HG03095 (cell line): ENCODE measurements at regions not wholly inside any gene's neighbourhood (a gene's known extent, or its start where the extent isn't known, plus 50 kb on each side); places are given as distances from the start of the nearest gene placed in this dataset.

Experiments used
- ATAC-seq: cut with Tn5 transposase; IDR thresholded peaks from one replicate; pipeline ENCODE4 v1.9.1; 2021; ENCODE audit warnings: moderate library complexity; ENCODE audit not compliant: unreplicated experiment

DNA sequence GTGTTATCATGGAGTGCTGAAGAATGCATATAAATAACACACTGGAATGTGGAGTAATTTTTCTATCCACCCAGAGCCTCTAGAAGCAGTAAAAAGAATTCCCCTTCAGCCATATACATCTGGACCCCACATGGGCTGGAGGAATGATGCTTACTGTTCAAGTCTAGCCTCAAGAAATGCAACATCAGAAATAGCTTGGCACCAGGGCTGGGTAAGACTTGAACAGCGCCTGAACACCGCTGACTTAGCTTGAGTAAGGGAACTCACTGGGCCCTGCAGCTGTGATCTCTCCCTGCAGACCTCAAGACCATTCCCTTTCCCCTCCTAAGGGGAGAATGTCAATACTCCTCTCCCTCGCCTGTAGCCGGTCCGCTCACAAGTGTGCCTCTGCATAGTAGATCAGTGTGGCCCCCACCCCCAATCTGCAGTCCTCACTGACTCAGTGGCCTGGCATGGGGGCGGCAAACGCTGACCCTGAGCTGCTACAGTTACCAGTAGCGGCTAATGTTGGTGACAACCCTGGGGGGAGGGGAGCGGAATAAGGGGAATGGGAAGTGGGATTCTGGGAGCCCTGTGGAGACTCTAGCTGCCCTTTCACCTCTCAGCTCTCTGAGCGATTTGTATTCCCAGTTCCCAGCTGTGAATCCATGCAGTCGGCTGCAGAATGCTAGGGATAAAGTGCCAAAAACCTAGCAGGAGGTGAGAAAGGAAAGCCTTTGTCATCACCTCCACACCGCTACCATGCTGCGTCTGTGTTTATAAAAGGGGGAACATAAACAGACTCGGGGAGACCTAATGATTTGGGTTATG, 483.9 kb downstream of the DISC1 start:
- no peak for ATAC-seq

DNA sequence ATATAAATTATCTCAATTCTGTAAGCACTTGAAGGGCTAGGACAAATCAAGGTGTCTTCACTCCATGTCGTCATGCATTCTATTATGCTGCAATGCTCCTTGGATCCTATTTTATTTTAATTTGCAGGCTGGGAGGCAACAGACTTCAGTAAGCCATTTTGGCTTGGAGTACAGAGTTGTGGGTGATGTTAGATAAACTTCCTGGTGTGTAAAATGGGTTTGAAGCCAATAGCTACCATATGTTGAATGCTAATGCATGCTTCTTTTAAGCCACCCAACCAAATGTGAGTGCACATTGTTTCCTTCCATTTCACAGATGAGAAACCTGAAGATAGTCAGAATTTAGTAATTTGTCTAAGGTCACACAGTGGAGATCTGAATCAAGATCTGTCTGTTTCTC, 482.8 kb downstream of the DISC1 start:
- no peak for ATAC-seq

DNA sequence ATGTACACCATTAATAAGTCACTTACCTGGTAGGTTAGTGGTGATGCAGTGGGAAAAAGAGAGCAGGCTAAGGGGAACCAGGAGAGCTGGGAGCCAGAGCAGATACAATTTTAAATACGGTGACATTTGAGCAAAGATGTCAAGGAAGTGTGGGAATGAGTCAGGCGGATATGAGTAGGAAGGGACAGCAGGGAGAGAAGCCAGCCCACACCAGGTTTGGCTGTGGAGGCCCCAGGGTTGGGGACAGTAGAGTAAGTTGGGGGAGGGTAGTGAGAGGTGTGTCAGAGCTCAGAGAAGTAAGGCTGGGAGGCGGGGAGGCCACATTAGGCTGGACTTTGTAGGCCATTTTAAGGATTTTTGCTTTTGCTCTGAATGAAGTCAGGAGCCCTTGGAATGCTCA, 482.0 kb downstream of the DISC1 start:
- no peak for ATAC-seq

DNA sequence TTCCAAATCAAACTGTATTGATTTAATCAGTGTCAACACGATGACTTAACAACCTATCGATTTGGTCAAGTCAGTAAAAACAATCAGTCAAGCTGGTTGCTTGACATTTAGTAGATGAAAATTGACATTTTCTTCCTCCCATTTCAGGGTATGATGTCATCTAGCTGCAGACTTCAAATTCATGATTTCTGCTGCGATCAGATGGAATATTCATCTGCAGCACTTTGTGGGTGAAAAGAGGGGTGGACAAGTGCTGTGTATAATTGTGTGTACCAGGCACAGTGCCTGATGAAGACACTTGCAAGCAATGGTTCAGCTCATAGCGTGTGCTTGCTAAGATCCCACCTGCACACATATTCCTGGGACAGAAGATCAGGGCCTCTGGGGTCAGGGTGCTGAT, 479.8 kb downstream of the DISC1 start:
- ATAC-seq, result no peak

DNA sequence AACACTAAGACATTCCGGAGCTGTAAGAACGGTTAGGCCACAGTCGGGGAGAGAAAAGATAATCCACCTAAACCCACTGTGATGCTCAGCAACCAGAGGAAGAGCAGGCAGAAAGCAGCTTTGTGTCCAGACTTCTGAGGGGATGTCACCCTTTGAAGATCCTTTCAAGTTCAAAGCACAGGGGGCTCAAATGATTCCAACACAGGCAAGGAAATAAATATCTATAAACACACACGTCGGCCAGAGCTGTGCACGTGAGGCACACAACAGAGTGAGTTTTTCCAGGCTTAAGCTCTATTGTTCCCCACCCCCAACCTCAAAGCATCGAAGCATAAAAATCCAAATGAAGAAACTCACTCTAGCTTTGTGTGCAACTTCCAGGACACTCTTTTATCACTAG, 479.0 kb downstream of the DISC1 start:
- no peak for ATAC-seq

DNA sequence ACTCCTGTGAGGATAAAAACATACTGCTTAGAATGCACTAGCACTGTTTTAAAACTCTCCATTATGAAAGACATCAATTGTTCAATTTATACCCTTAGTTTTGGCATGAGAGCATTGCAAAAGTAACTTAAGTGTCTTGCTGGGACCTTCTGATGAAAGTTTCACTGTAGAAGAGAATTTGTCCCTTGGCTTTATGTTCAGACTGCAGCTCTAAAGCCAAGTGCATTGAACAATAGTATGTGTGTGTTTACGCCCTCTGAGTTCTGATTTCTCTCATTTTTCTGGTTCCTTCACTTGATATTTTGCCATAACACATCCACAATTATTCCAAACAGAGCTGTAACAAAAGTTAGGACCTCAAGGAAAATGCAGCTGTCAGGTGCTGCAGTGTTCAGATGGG, 474.6 kb downstream of the DISC1 start:
- ATAC-seq, result no peak

DNA sequence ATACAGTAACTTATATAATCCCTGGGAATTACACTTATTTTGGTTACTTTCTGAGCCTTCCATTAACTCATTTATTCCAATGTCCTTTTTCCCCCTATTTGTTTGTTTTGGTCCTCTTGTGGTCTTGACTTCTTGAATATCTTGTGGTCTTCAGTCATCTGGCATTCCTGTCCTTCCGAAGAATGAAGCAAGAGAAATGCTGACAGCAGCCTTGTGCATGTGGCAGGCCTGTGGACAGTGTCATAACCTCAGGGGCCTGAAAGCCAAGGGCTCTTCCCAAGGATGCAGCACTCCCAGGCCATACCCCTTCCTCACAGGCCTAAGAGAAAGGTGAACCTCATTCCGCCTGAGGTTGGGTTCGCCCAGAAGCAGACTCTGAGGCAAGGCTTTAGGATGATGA, 470.2 kb downstream of the DISC1 start:
- no peak for ATAC-seq
